ENCODE measurements at regions not wholly inside any gene's neighbourhood (a gene's known extent, or its start where the extent isn't known, plus 50 kb on each side); places are given as distances from the start of the nearest gene placed in this dataset.
A peak's percentile ranks its signal among the peaks of the same experiment; 100 is the strongest.
"Not testable (repeated sequence)": the region's sequence is repeated elsewhere in the genome, so short reads cannot be mapped to it uniquely, and the experiment has no call there.

- TF ChIP-seq KDM6A (CRISPR knock-in tag; IDR thresholded peaks at IDR 0.05; ENCODE audit: low read depth) (peak; percentile 81), PAX8 (CRISPR knock-in tag; IDR thresholded peaks at IDR 0.05; ENCODE audit: borderline replicate concordance) (0 out of 2 replicates have a peak, but pooled peaks have one; percentile 60), BRD4 (CRISPR knock-in tag; IDR thresholded peaks at IDR 0.05) (peak; percentile 58; the same call in 1 of the 2 replicates), ZNF746 (CRISPR knock-in tag; IDR thresholded peaks at IDR 0.05) (0 out of 2 replicates have a peak, but pooled peaks have one; percentile 30), MBNL3 (CRISPR knock-in tag; conservative IDR thresholded peaks at IDR 0.05) (0 out of 2 replicates have a peak, but pooled peaks have one; percentile 38), ZNF563 (CRISPR knock-in tag; IDR thresholded peaks at IDR 0.05) (peak; percentile 53; the same call in 1 of the 2 replicates), ZNF276 (CRISPR knock-in tag; IDR thresholded peaks at IDR 0.05; ENCODE audit: low read depth) (0 out of 2 replicates have a peak, but pooled peaks have one; percentile 84), LCORL (CRISPR knock-in tag; IDR thresholded peaks at IDR 0.05) (peak; percentile 79), ZSCAN21 (CRISPR knock-in tag; IDR thresholded peaks at IDR 0.05; ENCODE audit: borderline replicate concordance) (0 out of 2 replicates have a peak, but pooled peaks have one; percentile 58), CSRNP1 (CRISPR knock-in tag; IDR thresholded peaks at IDR 0.05) (peak; percentile 74; the same call in 1 of the 2 replicates), ELF3 (CRISPR knock-in tag; IDR thresholded peaks at IDR 0.05) (peak; percentile 85), TFDP2 (CRISPR knock-in tag; IDR thresholded peaks at IDR 0.05) (peak; percentile 58; the same call in 1 of the 2 replicates), ZFP37 (CRISPR knock-in tag; IDR thresholded peaks at IDR 0.05; ENCODE audit: borderline replicate concordance) (0 out of 2 replicates have a peak, but pooled peaks have one; percentile 11), ZNF609 (CRISPR knock-in tag; IDR thresholded peaks at IDR 0.05; ENCODE audit: borderline replicate concordance) (peak; percentile 55), ARNT2 (CRISPR knock-in tag; IDR thresholded peaks at IDR 0.05; ENCODE audit: low read depth) (peak; percentile 61; the same call in 1 of the 2 replicates), ZNF724P (CRISPR knock-in tag; IDR thresholded peaks at IDR 0.05; ENCODE audit: borderline replicate concordance) (peak; percentile 38; the same call in 1 of the 2 replicates), ZNF292 (CRISPR knock-in tag; IDR thresholded peaks at IDR 0.05; ENCODE audit: borderline replicate concordance, low read depth) (peak; percentile 89; the same call in 1 of the 2 replicates)
- not testable (repeated sequence) for TF ChIP-seq LCORL (IDR thresholded peaks at IDR 0.05)
These were observed 188.6 kb upstream of the EGLN3 start (continued) for GRCh38 chr14:34139160-34140121.

All from HepG2 (cell line).